ENCODE measurements at regions not wholly inside any gene's neighbourhood (a gene's known extent, or its start where the extent isn't known, plus 50 kb on each side); places are given as distances from the start of the nearest gene placed in this dataset.
"Not testable (repeated sequence)": the region's sequence is repeated elsewhere in the genome, so short reads cannot be mapped to it uniquely, and the experiment has no call there.

DNA sequence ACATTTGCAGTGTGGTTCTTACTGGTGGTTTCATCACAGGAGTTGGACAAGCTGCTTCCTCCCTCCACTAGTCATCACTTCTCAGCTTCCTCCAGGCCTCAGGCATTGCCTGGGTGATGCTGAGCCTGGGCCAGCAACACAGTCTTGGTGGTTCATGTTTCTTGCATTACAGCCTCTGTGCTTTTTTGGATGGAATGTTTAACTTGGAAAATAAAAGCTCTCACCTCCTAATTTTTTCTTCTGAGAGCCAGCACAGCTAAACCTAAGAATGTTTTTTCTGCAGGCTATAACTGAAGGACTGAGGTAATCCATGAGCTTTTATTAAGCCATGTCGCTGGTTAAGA, 66.1 kb upstream of the RHOU start:
- peak; percentile 16 to 23 for DNase-seq

- DNase-seq: not testable (repeated sequence)
Observed at GRCh38 chr1:228681076-228681565, 54.2 kb upstream of the RHOU start.

- no peak for DNase-seq
Observed at GRCh38 chr1:228683428-228683827, 51.9 kb upstream of the RHOU start.

DNA sequence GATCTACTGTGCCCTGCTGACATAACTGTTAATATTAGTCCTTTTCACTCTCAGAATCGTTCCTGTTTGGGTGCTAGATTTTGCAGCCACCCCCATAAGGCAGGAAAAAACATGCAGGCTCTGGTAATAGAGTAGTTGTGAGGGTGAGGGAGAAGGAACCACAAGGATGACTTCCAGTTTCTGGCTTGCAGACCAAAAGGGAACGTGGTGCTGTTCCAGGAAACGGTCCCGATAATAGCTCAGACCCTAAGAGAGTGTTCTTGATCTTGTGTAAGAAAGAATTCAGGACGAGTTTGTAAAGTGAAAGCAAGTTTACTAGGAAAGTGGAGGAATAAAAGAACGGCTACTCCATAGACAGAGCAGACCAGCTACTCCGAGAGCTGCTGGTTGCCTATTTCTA, 50.7 kb upstream of the RHOU start:
- peak; percentile 25 to 55 for DNase-seq

GRCh38 chr1:228685081-228685660, 50.1 kb upstream of the RHOU start:
- DNase-seq: no peak

Measured in inflammatory macrophage treated with lipopolysaccharide for 1 hour (primary cell).